ENCODE measurements at regions not wholly inside any gene's neighbourhood (a gene's known extent, or its start where the extent isn't known, plus 50 kb on each side); places are given as distances from the start of the nearest gene placed in this dataset.
A peak's percentile ranks its signal among the peaks of the same experiment; 100 is the strongest.

DNA sequence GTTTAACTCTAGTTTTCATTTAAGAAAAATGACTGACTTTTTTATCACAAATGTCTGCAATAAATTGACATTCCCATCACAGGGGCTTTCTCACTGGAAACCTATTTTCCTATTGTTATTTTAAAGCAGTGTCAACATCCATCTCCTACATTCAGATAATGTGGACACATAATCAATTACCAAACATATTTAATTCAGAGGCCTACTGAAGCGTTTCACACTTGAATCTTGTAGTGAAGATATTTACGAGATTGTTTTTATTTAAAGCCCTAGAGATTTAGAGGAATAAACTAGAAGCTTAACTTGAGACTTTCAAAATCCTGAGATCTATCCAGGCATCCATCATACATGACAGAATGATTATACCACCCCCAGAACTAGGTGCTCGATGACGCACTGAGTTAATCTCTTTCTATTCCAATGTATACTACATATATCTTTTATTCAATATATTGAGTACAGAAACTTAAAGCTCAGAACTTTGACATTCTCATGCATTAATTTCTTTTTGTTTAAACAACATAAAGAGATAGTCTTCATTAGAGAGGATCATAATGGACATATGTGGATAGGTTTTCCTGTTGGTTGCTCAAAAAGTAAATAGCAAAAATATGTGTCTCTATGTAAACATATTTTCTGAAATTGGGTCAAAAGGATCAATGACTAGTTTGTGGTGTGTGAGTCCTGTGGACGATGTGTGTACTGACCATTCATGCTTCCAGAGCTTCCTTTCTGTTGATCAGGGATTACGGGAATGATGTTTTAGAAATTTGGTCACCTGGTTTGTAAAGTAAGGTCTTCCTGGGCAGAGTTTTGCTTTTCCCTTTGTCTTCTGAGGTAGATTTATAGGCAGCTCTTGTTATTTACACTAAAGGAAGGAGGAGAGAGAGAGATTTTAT is 171.5 kb upstream of the HMCN1 start:
- 90% methylated on average over 6 of the region's 6 CpGs for WGBS
- Histone ChIP-seq H3K4me3 (ENCODE audit: low read length) (no peak overlapping the region), H3K9me3 (ENCODE audit: control insufficient read depth, low read length) (no peaks in the 10 kb centered on the region), H3K4me1 (ENCODE audit: control insufficient read depth, insufficient read depth, low read length) (no peaks in the 10 kb centered on the region), H3K27ac (ENCODE audit: low read length) (no peak overlapping the region), H3K27me3 (ENCODE audit: control insufficient read depth, insufficient read depth) (no peaks in the 10 kb centered on the region)
- DNase-seq (no peak), ATAC-seq (no peak)
- intact Hi-C loops (cut with DNase I): no loop called here

- Histone ChIP-seq H3K27me3 (ENCODE audit: control insufficient read depth, insufficient read depth) (no peaks in the 10 kb centered on the region), H3K4me1 (ENCODE audit: control insufficient read depth, insufficient read depth, low read length) (no peaks in the 10 kb centered on the region), H3K27ac (ENCODE audit: low read length) (no peak overlapping the region), H3K9me3 (ENCODE audit: control insufficient read depth, low read length) (no peaks in the 10 kb centered on the region), H3K4me3 (ENCODE audit: low read length) (no peak overlapping the region)
- WGBS: 74% methylated on average over 4 of the region's 4 CpGs
- ATAC-seq (no peak), DNase-seq (no peak)
- intact Hi-C loops (cut with DNase I): no loop called here
Observed at GRCh38 chr1:185561629-185562028, 172.6 kb upstream of the HMCN1 start.

DNA sequence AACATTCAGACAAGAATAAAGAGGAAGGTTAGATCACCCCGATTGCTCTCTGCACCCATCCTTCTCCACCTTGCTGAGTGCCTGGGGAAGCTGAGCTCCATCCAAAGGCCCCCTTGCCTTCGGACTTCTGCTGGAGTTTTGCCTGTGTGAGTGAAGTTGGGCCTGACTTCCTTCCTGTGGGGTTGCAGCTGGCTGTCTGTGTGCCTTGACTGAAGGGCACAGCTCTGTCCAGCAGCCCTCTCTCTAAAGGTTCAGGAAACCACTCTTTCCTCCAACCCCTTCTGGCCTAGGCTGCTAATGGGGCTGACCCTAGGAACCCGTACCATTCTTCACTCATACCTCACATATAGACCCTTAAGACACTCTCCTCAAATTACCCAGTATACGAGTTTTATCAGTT is 173.4 kb upstream of the HMCN1 start:
- H3K4me3 ChIP-seq (ENCODE audit: low read length): no peak overlapping the region
- DNase-seq: no peak
- no peaks in the 10 kb centered on the region for H3K9me3 ChIP-seq (ENCODE audit: control insufficient read depth, low read length)
- intact Hi-C loops (cut with DNase I): no loop called here
- ATAC-seq: no peak
- no peak overlapping the region for H3K27ac ChIP-seq (ENCODE audit: low read length)
- H3K27me3 ChIP-seq (ENCODE audit: control insufficient read depth, insufficient read depth): no peaks in the 10 kb centered on the region
- H3K4me1 ChIP-seq (ENCODE audit: control insufficient read depth, insufficient read depth, low read length): no peaks in the 10 kb centered on the region
- 63% methylated on average over 4 of the region's 4 CpGs for WGBS

DNA sequence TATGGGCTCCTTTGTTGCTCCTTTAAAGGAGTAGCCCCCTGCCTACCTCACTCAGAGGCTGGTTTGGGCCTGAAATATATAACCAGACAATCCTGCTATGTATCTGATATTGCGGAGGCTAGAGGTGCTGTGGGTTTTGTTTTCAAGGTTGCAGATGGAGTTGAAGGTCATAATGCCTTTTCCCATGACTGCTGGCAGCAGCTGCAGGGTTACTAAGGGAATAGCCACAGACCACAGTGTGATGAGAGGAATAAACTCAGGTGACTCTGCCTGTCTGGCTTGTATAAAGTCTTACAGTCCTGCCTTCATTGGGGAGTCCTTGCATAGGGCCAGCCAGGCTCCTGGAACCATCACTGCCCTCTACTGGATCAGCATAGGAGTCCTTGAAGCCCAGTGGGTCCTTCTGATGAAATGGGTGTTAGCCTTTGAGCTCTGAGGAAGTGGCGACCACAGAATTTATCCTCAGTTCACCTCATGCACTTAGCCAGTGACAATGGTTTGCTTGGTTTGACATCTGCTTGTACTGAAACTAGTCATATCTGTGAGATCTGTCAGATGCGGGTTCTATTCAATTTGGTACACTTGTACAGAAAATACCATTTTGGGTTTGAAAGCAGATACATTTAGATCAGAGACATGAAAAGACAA is 174.4 kb upstream of the HMCN1 start:
- no peak overlapping the region for H3K27ac ChIP-seq (ENCODE audit: low read length)
- H3K4me3 ChIP-seq (ENCODE audit: low read length): no peak overlapping the region
- intact Hi-C loops (cut with DNase I): no loop called here
- ATAC-seq (peak; percentile 81 to 83), DNase-seq (peak; percentile 22 to 52 (median 49))
- no peaks in the 10 kb centered on the region for H3K9me3 ChIP-seq (ENCODE audit: control insufficient read depth, low read length)
- no peaks in the 10 kb centered on the region for H3K4me1 ChIP-seq (ENCODE audit: control insufficient read depth, insufficient read depth, low read length)
- 85% methylated on average over 3 of the region's 3 CpGs for WGBS
- no peaks in the 10 kb centered on the region for H3K27me3 ChIP-seq (ENCODE audit: control insufficient read depth, insufficient read depth)

DNA sequence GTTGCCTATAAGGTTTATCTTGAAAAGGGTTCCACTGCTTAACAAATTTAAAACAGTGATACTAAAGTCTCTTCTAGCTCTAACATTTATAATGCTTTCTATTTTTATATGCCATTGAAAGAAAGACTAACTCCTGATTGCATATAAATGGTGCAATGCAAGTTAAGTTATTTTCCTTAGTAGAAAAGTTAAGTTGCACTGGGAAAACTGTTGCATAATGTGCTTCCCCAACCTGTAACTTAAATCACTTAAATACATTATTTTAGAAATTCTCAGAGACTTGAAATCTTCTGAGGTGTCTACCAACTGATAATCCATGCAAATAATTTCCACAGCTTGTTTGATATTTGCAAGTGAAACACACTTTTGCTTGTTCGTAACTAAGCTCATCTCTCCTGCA is 175.0 kb upstream of the HMCN1 start:
- H3K27ac ChIP-seq (ENCODE audit: low read length): no peak overlapping the region
- ATAC-seq (no peak), DNase-seq (no peak)
- intact Hi-C loops (cut with DNase I): no loop called here
- WGBS: 93% methylated on average over 1 of the region's 1 CpG
- H3K27me3 ChIP-seq (ENCODE audit: control insufficient read depth, insufficient read depth): no peaks in the 10 kb centered on the region
- no peak overlapping the region for H3K4me3 ChIP-seq (ENCODE audit: low read length)
- no peaks in the 10 kb centered on the region for H3K9me3 ChIP-seq (ENCODE audit: control insufficient read depth, low read length)
- no peaks in the 10 kb centered on the region for H3K4me1 ChIP-seq (ENCODE audit: control insufficient read depth, insufficient read depth, low read length)

- H3K27ac ChIP-seq (ENCODE audit: low read length): no peak overlapping the region
- no peaks in the 10 kb centered on the region for H3K27me3 ChIP-seq (ENCODE audit: control insufficient read depth, insufficient read depth)
- intact Hi-C loops (cut with DNase I): no loop called here
- no peaks in the 10 kb centered on the region for H3K9me3 ChIP-seq (ENCODE audit: control insufficient read depth, low read length)
- no peak overlapping the region for H3K4me3 ChIP-seq (ENCODE audit: low read length)
- 38% methylated on average over 1 of the region's 1 CpG for WGBS
- DNase-seq (no peak), ATAC-seq (no peak)
- H3K4me1 ChIP-seq (ENCODE audit: control insufficient read depth, insufficient read depth, low read length): no peaks in the 10 kb centered on the region
Observed at GRCh38 chr1:185556561-185556960, 177.6 kb upstream of the HMCN1 start.

GRCh38 chr1:185555743-185556142 is 178.4 kb upstream of the HMCN1 start:
- H3K27me3 ChIP-seq (ENCODE audit: control insufficient read depth, insufficient read depth): no peaks in the 10 kb centered on the region
- no peaks in the 10 kb centered on the region for H3K4me1 ChIP-seq (ENCODE audit: control insufficient read depth, insufficient read depth, low read length)
- no peak overlapping the region for H3K4me3 ChIP-seq (ENCODE audit: low read length)
- no peak overlapping the region for H3K27ac ChIP-seq (ENCODE audit: low read length)
- DNase-seq (no peak), ATAC-seq (no peak)
- intact Hi-C loops (cut with DNase I): no loop called here
- no peaks in the 10 kb centered on the region for H3K9me3 ChIP-seq (ENCODE audit: control insufficient read depth, low read length)

DNA sequence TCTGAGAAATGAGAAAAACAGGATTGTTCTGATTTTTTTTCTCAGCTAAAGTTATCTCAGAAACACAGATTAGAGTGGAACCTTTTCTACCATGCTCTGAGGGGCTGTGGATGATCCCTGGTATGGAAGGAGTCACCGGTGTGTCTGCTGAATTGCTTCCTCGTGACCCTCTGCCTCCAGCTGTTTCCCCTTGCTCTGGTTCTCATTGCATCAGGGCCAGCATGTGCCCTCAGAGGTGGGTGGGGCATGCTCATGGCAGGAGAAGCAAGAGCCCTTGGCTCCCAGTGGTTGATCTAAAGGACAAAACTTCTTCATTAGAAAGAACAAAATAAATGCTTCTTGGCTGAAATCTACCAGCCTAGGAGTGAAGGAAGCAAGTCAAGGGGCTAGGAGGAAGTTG is 183.2 kb upstream of the HMCN1 start:
- ATAC-seq (no peak), DNase-seq (peak; percentile 29 to 56 (median 45))
- H3K27me3 ChIP-seq (ENCODE audit: control insufficient read depth, insufficient read depth): no peaks in the 10 kb centered on the region
- no peak overlapping the region for H3K4me3 ChIP-seq (ENCODE audit: low read length)
- no peak overlapping the region for H3K27ac ChIP-seq (ENCODE audit: low read length)
- peaks cover 2% of the 10 kb centered on the region for H3K4me1 ChIP-seq (ENCODE audit: control insufficient read depth, insufficient read depth, low read length)
- intact Hi-C loops (cut with DNase I): no loop called here
- WGBS: 60% methylated on average over 2 of the region's 2 CpGs
- no peaks in the 10 kb centered on the region for H3K9me3 ChIP-seq (ENCODE audit: control insufficient read depth, low read length)

- WGBS: 81% methylated on average over 1 of the region's 1 CpG
- peaks cover 2% of the 10 kb centered on the region for H3K4me1 ChIP-seq (ENCODE audit: control insufficient read depth, insufficient read depth, low read length)
- no peaks in the 10 kb centered on the region for H3K9me3 ChIP-seq (ENCODE audit: control insufficient read depth, low read length)
- no peak for ATAC-seq
- intact Hi-C loops (cut with DNase I): no loop called here
- no peaks in the 10 kb centered on the region for H3K27me3 ChIP-seq (ENCODE audit: control insufficient read depth, insufficient read depth)
- H3K4me3 ChIP-seq (ENCODE audit: low read length): no peak overlapping the region
- no peak overlapping the region for H3K27ac ChIP-seq (ENCODE audit: low read length)
- DNase-seq: no peak
Observed at GRCh38 chr1:185549906-185550305, 184.3 kb upstream of the HMCN1 start.

- peaks cover 2% of the 10 kb centered on the region for H3K4me1 ChIP-seq (ENCODE audit: control insufficient read depth, insufficient read depth, low read length)
- no peaks in the 10 kb centered on the region for H3K27me3 ChIP-seq (ENCODE audit: control insufficient read depth, insufficient read depth)
- 63% methylated on average over 4 of the region's 4 CpGs for WGBS
- intact Hi-C loops (cut with DNase I): no loop called here
- H3K9me3 ChIP-seq (ENCODE audit: control insufficient read depth, low read length): no peaks in the 10 kb centered on the region
- ATAC-seq (no peak), DNase-seq (no peak)
- no peak overlapping the region for H3K27ac ChIP-seq (ENCODE audit: low read length)
- H3K4me3 ChIP-seq (ENCODE audit: low read length): no peak overlapping the region
Observed at GRCh38 chr1:185546029-185546428, 188.2 kb upstream of the HMCN1 start.

- H3K27ac ChIP-seq (ENCODE audit: low read length): no peak overlapping the region
- intact Hi-C loops (cut with DNase I): no loop called here
- 87% methylated on average over 1 of the region's 1 CpG for WGBS
Observed at GRCh38 chr1:185541871-185542301, 192.3 kb upstream of the HMCN1 start.

More at GRCh38 chr1:185541871-185542301, 192.3 kb upstream of the HMCN1 start:
- Histone ChIP-seq H3K4me1 (ENCODE audit: control insufficient read depth, insufficient read depth, low read length) (peaks cover under 1% of the 10 kb centered on the region), H3K9me3 (ENCODE audit: control insufficient read depth, low read length) (no peaks in the 10 kb centered on the region), H3K4me3 (ENCODE audit: low read length) (no peak overlapping the region), H3K27me3 (ENCODE audit: control insufficient read depth, insufficient read depth) (no peaks in the 10 kb centered on the region)
- DNase-seq: no peak
- ATAC-seq: no peak
